WERI-Rb-1 (cell line): ENCODE measurements at regions not wholly inside any gene's neighbourhood (a gene's known extent, or its start where the extent isn't known, plus 50 kb on each side); places are given as distances from the start of the nearest gene placed in this dataset.
"Not testable (repeated sequence)": the region's sequence is repeated elsewhere in the genome, so short reads cannot be mapped to it uniquely, and the experiment has no call there.

Experiments
- DNase-seq: peaks from one replicate; pipeline ENCODE4 v3.0.0-alpha.2; 2020
- H3K27ac ChIP-seq: fragments of 250-450 bp; sonication (Bioruptor Pico); 2 replicates; pipeline ENCODE4 v1.5.1; 2020; ENCODE audit warnings: mild to moderate bottlenecking, moderate library complexity
- H3K27me3 ChIP-seq: fragments of 250-450 bp; sonication (Bioruptor Pico); 2 replicates; pipeline ENCODE4 v1.5.1; 2021; ENCODE audit warnings: mild to moderate bottlenecking, low read depth, moderate library complexity; ENCODE audit not compliant: insufficient read depth, severe bottlenecking
- H3K36me3 ChIP-seq: fragments of 250-450 bp; sonication (Bioruptor Pico); 2 replicates; pipeline ENCODE4 v1.5.1; 2020; ENCODE audit warnings: mild to moderate bottlenecking, moderate library complexity
- H3K4me3 ChIP-seq: 2 replicates; pipeline ENCODE4 v1.5.1; 2011; ENCODE audit warnings: low read depth, mild to moderate bottlenecking, control low read depth, low read length
- H3K9me3 ChIP-seq: fragments of 250-450 bp; sonication (Bioruptor Pico); 2 replicates; pipeline ENCODE4 v1.5.1; 2021; ENCODE audit warnings: mild to moderate bottlenecking, moderate library complexity; ENCODE audit not compliant: severe bottlenecking
- TF ChIP-seq, protein P1 (sequence below): IDR thresholded peaks from 2 replicates; pipeline ENCODE4 v1.5.1; 2011; ENCODE audit warnings: low read depth, mild to moderate bottlenecking, control low read depth, inconsistent platforms, low read length

DNA sequence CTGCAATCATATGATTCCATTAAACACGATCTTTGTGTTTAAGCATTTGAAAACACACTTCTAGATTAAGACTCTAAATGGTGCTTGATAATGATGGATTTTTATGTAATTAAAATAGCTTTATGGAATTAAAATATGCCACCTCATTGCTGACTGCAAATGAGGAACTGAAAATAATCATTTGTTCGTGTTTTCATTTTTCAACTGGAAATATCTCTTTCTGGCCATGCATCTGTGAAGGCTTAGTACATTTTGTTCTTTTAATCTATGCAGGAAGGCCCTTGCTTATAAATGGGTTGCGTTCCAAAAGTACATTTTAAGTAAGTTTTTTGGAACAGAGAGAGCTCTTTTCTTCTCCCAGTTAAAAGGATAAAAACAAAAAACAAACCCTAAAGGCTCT is 125.5 kb downstream of the MC4R start:
- TF ChIP-seq, protein P1, sequence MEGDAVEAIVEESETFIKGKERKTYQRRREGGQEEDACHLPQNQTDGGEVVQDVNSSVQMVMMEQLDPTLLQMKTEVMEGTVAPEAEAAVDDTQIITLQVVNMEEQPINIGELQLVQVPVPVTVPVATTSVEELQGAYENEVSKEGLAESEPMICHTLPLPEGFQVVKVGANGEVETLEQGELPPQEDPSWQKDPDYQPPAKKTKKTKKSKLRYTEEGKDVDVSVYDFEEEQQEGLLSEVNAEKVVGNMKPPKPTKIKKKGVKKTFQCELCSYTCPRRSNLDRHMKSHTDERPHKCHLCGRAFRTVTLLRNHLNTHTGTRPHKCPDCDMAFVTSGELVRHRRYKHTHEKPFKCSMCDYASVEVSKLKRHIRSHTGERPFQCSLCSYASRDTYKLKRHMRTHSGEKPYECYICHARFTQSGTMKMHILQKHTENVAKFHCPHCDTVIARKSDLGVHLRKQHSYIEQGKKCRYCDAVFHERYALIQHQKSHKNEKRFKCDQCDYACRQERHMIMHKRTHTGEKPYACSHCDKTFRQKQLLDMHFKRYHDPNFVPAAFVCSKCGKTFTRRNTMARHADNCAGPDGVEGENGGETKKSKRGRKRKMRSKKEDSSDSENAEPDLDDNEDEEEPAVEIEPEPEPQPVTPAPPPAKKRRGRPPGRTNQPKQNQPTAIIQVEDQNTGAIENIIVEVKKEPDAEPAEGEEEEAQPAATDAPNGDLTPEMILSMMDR, result no peak
- Histone ChIP-seq H3K27me3 (no peaks in the 10 kb centered on the region), H3K27ac (no peak overlapping the region), H3K36me3 (no peaks in the 10 kb centered on the region), H3K9me3 (no peaks in the 10 kb centered on the region), H3K4me3 (no peak overlapping the region)
- DNase-seq, result no peak

DNA sequence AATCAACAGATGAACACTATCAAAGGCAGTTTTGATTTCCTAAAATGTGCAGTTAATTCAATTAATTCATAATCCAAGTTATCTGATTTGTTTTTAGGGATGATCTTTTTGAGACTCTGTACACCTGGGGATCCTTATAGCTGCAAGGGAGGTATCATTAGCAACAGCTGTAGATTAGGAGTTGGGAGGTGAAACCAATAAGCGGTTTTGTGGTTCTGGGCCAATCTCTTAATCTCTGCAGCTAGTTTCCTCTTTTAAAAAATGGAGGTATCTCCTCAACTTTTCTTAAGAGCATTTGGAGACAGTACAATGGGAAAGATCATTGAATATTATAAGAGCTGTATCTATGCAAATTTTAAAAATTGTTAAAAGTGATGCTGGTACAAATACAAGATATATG is 126.0 kb downstream of the MC4R start:
- TF ChIP-seq, protein P1, result no peak
- Histone ChIP-seq H3K9me3 (no peaks in the 10 kb centered on the region), H3K27ac (no peak overlapping the region), H3K36me3 (no peaks in the 10 kb centered on the region), H3K27me3 (no peaks in the 10 kb centered on the region), H3K4me3 (no peak overlapping the region)
- DNase-seq, result no peak

DNA sequence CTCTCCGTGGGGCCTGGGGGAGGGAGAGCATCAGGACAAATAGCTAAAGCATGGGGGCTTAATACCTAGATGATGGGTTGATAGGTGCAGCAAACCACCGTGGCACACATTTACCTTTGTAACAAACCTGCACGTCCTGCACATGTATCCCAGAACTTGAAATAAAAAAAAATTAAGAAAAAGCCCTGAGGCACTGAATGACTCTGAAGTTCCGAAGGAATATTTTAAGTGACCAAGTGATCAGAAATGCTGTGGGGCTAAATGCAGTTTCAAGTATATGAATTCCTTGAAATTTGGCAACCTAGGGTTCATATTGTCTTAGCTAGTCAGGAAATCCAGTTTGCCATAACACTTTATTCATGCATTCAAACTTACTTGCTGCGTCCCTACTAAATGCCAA is 127.5 kb downstream of the MC4R start:
- no peak for DNase-seq
- Histone ChIP-seq H3K27ac (no peak overlapping the region), H3K4me3 (no peak overlapping the region), H3K9me3 (no peaks in the 10 kb centered on the region), H3K36me3 (no peaks in the 10 kb centered on the region), H3K27me3 (no peaks in the 10 kb centered on the region)
- TF ChIP-seq, protein P1, result no peak

DNA sequence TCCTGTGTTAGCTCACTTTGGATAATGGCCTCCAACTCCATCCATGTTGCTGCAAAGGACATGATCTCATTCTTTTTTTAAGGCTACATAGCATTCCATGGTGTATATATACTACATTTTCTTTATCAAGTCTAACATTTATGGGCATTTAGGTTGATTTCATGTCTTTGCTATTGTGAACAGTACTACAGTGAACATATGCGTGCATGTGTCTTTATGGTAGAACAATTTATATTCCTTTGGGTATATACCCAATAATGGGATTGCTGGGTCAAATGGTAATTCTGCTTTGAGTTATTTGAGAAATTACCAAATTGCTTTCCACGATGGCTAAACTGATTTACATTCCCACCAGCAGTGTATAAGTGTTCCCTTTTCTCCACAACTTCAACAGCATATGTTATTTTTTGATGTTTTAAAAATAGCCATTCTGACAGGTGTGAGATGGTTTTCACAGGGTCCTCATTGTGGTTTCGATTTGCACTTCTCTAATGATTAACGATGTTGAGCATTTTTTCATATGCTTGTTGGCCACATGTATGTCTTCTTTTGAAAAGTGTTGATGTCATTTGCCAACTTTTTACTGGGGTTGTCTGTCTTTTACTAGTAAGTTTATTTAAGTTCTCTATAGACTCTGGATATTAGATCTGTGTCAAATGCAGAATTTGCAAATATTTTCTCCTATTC is 133.4 kb downstream of the MC4R start:
- H3K9me3 ChIP-seq, DNase-seq, H3K4me3 ChIP-seq, H3K36me3 ChIP-seq, H3K27me3 ChIP-seq, H3K27ac ChIP-seq: not testable (repeated sequence)

DNA sequence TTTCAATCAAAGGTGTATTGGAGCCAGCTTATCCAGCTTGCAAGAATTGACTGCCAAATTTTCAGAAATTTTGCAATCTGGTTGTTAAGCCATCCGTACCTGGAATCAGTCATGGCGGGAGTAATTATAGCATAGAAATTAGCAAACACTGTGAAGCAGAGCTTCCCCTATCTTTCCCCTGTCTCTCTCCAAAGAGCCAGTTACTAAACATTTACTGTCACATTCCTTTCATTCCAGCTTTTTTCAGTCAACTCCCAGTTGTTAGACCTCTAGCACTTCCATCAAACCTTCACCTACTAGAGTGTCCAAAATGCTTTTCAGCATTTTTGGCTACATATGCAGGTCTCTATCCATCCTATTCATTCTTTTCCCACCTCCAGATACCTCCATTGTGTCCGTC is 137.4 kb downstream of the MC4R start:
- TF ChIP-seq, protein P1, result no peak

DNA sequence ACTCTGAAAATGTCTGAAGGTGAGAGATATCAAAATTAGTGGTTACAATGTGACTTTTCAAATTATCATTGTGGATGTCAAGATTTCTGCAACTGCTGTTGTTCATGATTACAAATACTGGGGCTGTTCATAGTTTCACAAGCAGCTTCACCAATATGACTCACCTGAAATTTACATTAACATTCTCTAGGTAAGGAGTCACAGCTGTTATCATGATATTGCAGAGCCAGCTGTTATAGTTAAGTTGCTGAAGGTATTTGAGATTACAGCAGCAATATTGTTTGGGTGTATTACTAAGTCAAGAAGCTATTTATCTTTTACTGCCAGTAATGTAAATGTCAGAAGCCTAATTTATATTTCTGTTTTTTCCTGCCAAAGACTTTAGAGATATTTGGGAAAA is 140.0 kb downstream of the MC4R start:
- Histone ChIP-seq H3K27ac (no peak overlapping the region), H3K9me3 (no peaks in the 10 kb centered on the region), H3K36me3 (no peaks in the 10 kb centered on the region), H3K4me3 (no peak overlapping the region), H3K27me3 (no peaks in the 10 kb centered on the region)
- DNase-seq, result no peak
- TF ChIP-seq, protein P1, result no peak

More for the DNA sequence above, 137.4 kb downstream of the MC4R start:
- DNase-seq, result no peak
- Histone ChIP-seq H3K9me3 (no peaks in the 10 kb centered on the region), H3K27ac (no peak overlapping the region), H3K36me3 (no peaks in the 10 kb centered on the region), H3K27me3 (no peaks in the 10 kb centered on the region), H3K4me3 (no peak overlapping the region)
